ENCODE measurements at regions not wholly inside any gene's neighbourhood (a gene's known extent, or its start where the extent isn't known, plus 50 kb on each side); places are given as distances from the start of the nearest gene placed in this dataset.

GRCh38 chr17:71081666-71082065 is 912.3 kb downstream of the KCNJ2 start:
- no peak for TF ChIP-seq CTCF (conservative IDR thresholded peaks at IDR 0.05)
- TF ChIP-seq EZH2 (IDR thresholded peaks at IDR 0.05; ENCODE audit: low read depth): no peak

Data from PC-9 (cell line).